Neural cell (in vitro differentiated cells): ENCODE measurements at regions not wholly inside any gene's neighbourhood (a gene's known extent, or its start where the extent isn't known, plus 50 kb on each side); places are given as distances from the start of the nearest gene placed in this dataset.
A peak's percentile ranks its signal among the peaks of the same experiment; 100 is the strongest.

ENCODE experiments used
- H2AFZ ChIP-seq: fragments of 200-600, 300-800 bp; sonication (generic), shearing (Covaris generic); 2 replicates; pipeline ENCODE4 v1.6.0; 2014; ENCODE audit warnings: low read depth, mild to moderate bottlenecking, antibody characterized with exemption, low read length, moderate library complexity
- H3F3A ChIP-seq: fragments of 200-600 bp; shearing (Covaris generic); 2 replicates; pipeline ENCODE4 v1.6.1; 2016; ENCODE audit warnings: mild to moderate bottlenecking, moderate library complexity, mixed read lengths, antibody characterized with exemption, low read length; ENCODE audit not compliant: insufficient read depth, poor library complexity, severe bottlenecking
- H3K27ac ChIP-seq: fragments of 200-600, 300-800 bp; sonication (generic), shearing (Covaris generic); 2 replicates; pipeline ENCODE4 v1.5.1; 2014; ENCODE audit warnings: mild to moderate bottlenecking, low read length, moderate library complexity
- H3K27me3 ChIP-seq: fragments of 300-800, 200-600 bp; sonication (generic), shearing (Covaris generic); 2 replicates; pipeline ENCODE4 v1.6.0; 2014; ENCODE audit warnings: mild to moderate bottlenecking, low read depth, low read length, moderate library complexity; ENCODE audit not compliant: insufficient read depth
- H3K36me3 ChIP-seq: fragments of 300-800, 200-600 bp; sonication (generic), shearing (Covaris generic); 2 replicates; pipeline ENCODE4 v1.5.1; 2014; ENCODE audit warnings: mild to moderate bottlenecking, antibody characterized with exemption, low read length, moderate library complexity; ENCODE audit not compliant: insufficient read depth
- H3K4me2 ChIP-seq: fragments of 300-800, 200-600 bp; sonication (generic), shearing (Covaris generic); 2 replicates; pipeline ENCODE4 v1.6.0; 2014; ENCODE audit warnings: mild to moderate bottlenecking, low read length
- H3K4me3 ChIP-seq: fragments of 300-800, 200-600 bp; sonication (generic), shearing (Covaris generic); 2 replicates; pipeline ENCODE4 v1.5.1; 2014; ENCODE audit warnings: mild to moderate bottlenecking, low read length, moderate library complexity
- H3K79me2 ChIP-seq: fragments of 200-600 bp; shearing (Covaris generic); replicated peaks from 2 replicates; pipeline ENCODE4 v1.6.0; 2014; ENCODE audit warnings: mild to moderate bottlenecking, low read length, moderate library complexity; ENCODE audit not compliant: insufficient read depth
- H3K9ac ChIP-seq: fragments of 300-800, 200-600 bp; sonication (generic), shearing (Covaris generic); 2 replicates; pipeline ENCODE4 v1.6.1; 2016; ENCODE audit warnings: mild to moderate bottlenecking, low read length, mixed read lengths
- H3K9me2 ChIP-seq: fragments of 200-600 bp; shearing (Covaris generic); 2 replicates; pipeline ENCODE4 v1.6.1; 2016; ENCODE audit warnings: mild to moderate bottlenecking, low read length, mixed read lengths; ENCODE audit not compliant: insufficient read depth
- H3K9me3 ChIP-seq: fragments of 200-600, 300-800 bp; sonication (generic), shearing (Covaris generic); 2 replicates; pipeline ENCODE4 v1.6.1; 2016; ENCODE audit warnings: mild to moderate bottlenecking, mixed run types, low read length, moderate library complexity, mixed read lengths
- H4K20me1 ChIP-seq: fragments of 200-600 bp; shearing (Covaris generic); 2 replicates; pipeline ENCODE4 v1.6.1; 2016; ENCODE audit warnings: mild to moderate bottlenecking, mixed run types; ENCODE audit not compliant: insufficient read depth
- EP300 ChIP-seq: fragments of 450-650 bp; conservative IDR thresholded peaks from 2 replicates; pipeline ENCODE4 v1.6.1; 2014; ENCODE audit warnings: antibody characterized with exemption, mild to moderate bottlenecking, moderate library complexity; ENCODE audit not compliant: poor library complexity, severe bottlenecking
- EZH2 ChIP-seq: fragments of 200-600, 300-800 bp; shearing (Covaris generic), sonication (generic); IDR thresholded peaks from 2 replicates; pipeline ENCODE4 v1.6.1; 2014; ENCODE audit warnings: antibody characterized with exemption, low read length, borderline replicate concordance, mild to moderate bottlenecking; ENCODE audit not compliant: insufficient read depth, poor library complexity, severe bottlenecking
- MXI1 ChIP-seq: fragments of 450-650 bp; conservative IDR thresholded peaks from 2 replicates; pipeline ENCODE4 v1.6.1; 2014; ENCODE audit warnings: antibody characterized with exemption, mild to moderate bottlenecking; ENCODE audit not compliant: poor library complexity, severe bottlenecking
- POLR2AphosphoS5 ChIP-seq: IDR thresholded peaks from 2 replicates; pipeline ENCODE4 v1.6.1; 2012
- RAD21 ChIP-seq: fragments of 450-650 bp; conservative IDR thresholded peaks from 2 replicates; pipeline ENCODE4 v1.6.1; 2014; ENCODE audit warnings: antibody characterized with exemption, mild to moderate bottlenecking, moderate library complexity
- SMC3 ChIP-seq: fragments of 450-650 bp; conservative IDR thresholded peaks from 2 replicates; pipeline ENCODE4 v1.6.1; 2014; ENCODE audit warnings: antibody characterized with exemption, mild to moderate bottlenecking, moderate library complexity; ENCODE audit not compliant: poor library complexity
- TAF1 ChIP-seq: IDR thresholded peaks from 2 replicates; pipeline ENCODE4 v1.6.1; 2012; ENCODE audit warnings: low read depth
- TF ChIP-seq, protein P1 (sequence below): IDR thresholded peaks from 2 replicates; pipeline ENCODE4 v1.6.1; 2012; ENCODE audit warnings: borderline replicate concordance
- TF ChIP-seq, protein P2 (sequence below): fragments of 450-650 bp; IDR thresholded peaks from 2 replicates; pipeline ENCODE4 v1.5.1; 2014; ENCODE audit warnings: antibody characterized with exemption, mild to moderate bottlenecking, moderate library complexity; ENCODE audit not compliant: poor library complexity, severe bottlenecking

DNA sequence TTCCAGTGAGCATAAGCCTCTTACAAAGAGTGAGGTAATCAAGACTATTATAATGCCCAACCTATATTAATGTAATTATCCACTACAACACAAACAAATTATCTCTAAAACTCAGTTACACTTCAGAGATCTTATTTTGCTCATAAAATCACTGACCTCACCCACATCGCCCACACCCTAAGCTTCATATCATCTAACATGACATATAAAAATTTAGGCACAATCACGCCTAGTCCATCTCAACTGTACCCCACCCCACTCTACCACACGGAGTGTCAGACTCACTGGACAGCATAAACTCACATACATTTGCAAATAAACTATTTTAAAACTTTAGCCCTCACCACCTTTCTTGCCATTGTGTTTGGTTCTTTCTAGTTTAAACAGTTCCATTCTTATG lies 252.4 kb downstream of the PCDH7 start:
- H3K79me2 ChIP-seq = no peaks in the 10 kb centered on the region
- TF ChIP-seq, protein P1, sequence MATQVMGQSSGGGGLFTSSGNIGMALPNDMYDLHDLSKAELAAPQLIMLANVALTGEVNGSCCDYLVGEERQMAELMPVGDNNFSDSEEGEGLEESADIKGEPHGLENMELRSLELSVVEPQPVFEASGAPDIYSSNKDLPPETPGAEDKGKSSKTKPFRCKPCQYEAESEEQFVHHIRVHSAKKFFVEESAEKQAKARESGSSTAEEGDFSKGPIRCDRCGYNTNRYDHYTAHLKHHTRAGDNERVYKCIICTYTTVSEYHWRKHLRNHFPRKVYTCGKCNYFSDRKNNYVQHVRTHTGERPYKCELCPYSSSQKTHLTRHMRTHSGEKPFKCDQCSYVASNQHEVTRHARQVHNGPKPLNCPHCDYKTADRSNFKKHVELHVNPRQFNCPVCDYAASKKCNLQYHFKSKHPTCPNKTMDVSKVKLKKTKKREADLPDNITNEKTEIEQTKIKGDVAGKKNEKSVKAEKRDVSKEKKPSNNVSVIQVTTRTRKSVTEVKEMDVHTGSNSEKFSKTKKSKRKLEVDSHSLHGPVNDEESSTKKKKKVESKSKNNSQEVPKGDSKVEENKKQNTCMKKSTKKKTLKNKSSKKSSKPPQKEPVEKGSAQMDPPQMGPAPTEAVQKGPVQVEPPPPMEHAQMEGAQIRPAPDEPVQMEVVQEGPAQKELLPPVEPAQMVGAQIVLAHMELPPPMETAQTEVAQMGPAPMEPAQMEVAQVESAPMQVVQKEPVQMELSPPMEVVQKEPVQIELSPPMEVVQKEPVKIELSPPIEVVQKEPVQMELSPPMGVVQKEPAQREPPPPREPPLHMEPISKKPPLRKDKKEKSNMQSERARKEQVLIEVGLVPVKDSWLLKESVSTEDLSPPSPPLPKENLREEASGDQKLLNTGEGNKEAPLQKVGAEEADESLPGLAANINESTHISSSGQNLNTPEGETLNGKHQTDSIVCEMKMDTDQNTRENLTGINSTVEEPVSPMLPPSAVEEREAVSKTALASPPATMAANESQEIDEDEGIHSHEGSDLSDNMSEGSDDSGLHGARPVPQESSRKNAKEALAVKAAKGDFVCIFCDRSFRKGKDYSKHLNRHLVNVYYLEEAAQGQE = no peak
- TF ChIP-seq, protein P2, sequence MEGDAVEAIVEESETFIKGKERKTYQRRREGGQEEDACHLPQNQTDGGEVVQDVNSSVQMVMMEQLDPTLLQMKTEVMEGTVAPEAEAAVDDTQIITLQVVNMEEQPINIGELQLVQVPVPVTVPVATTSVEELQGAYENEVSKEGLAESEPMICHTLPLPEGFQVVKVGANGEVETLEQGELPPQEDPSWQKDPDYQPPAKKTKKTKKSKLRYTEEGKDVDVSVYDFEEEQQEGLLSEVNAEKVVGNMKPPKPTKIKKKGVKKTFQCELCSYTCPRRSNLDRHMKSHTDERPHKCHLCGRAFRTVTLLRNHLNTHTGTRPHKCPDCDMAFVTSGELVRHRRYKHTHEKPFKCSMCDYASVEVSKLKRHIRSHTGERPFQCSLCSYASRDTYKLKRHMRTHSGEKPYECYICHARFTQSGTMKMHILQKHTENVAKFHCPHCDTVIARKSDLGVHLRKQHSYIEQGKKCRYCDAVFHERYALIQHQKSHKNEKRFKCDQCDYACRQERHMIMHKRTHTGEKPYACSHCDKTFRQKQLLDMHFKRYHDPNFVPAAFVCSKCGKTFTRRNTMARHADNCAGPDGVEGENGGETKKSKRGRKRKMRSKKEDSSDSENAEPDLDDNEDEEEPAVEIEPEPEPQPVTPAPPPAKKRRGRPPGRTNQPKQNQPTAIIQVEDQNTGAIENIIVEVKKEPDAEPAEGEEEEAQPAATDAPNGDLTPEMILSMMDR = no peak
- no peak for TF ChIP-seq EP300
- no peak for TF ChIP-seq MXI1
- TF ChIP-seq POLR2AphosphoS5 = no peak
- TF ChIP-seq EZH2 = no peak
- no peak for TF ChIP-seq SMC3
- TF ChIP-seq RAD21 = no peak
- no peak for TF ChIP-seq TAF1
- no peaks in the 10 kb centered on the region for H3K9me3 ChIP-seq
- H3K4me3 ChIP-seq = no peak overlapping the region
- H3K4me2 ChIP-seq = no peak overlapping the region
- no peaks in the 10 kb centered on the region for H3F3A ChIP-seq
- H3K27me3 ChIP-seq = no peaks in the 10 kb centered on the region
- no peak overlapping the region for H2AFZ ChIP-seq
- H3K27ac ChIP-seq = no peak overlapping the region
- no peak overlapping the region for H3K9ac ChIP-seq
- H4K20me1 ChIP-seq = no peaks in the 10 kb centered on the region
- H3K9me2 ChIP-seq = no peaks in the 10 kb centered on the region
- no peaks in the 10 kb centered on the region for H3K36me3 ChIP-seq

DNA sequence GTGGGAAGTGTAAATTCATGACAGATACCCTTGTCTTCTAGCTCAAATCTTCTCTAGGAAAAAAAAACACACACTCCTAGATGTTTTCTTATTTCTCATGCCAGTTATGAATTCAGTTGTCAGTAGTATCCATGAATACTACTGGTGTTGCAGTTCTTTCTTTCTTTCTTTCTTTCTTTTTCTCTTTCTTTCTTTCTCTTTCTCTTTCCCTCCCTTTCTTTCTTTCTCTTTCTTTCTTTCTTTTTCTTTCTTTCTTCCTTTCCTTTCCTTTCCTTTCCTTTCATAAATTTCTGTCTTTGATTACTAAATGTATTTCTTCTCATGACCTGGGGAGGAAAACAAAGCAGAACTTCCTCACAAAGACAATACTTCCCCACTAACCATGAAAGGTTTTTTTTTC lies 253.8 kb downstream of the PCDH7 start:
- Histone ChIP-seq H3F3A (no peaks in the 10 kb centered on the region), H3K9me3 (no peaks in the 10 kb centered on the region), H3K4me3 (no peak overlapping the region), H3K79me2 (no peaks in the 10 kb centered on the region), H3K9me2 (no peaks in the 10 kb centered on the region), H2AFZ (no peak overlapping the region), H4K20me1 (no peaks in the 10 kb centered on the region), H3K27ac (no peak overlapping the region), H3K9ac (no peak overlapping the region), H3K36me3 (no peaks in the 10 kb centered on the region), H3K27me3 (no peaks in the 10 kb centered on the region), H3K4me2 (no peak overlapping the region)
- TF ChIP-seq RAD21 = no peak

DNA sequence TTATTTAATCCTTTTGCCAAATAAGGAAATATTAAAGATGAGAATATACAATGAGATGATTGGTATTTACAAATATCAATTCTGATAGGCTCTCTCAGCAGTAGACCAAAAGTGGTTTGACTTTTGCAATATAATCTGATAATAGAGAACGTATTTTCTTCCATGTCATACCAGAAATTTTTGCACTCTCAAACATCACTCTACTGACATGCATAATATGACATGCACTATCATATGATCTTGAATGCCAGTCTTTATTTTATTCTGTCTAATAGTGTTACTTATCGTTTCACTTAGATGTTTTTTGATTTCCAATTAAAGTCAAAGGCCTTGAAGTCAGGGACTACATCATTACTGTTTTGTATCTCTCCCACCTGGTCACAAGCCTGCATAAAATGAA lies 259.2 kb downstream of the PCDH7 start:
- Histone ChIP-seq H3K9ac (no peak overlapping the region), H4K20me1 (no peaks in the 10 kb centered on the region), H3F3A (no peaks in the 10 kb centered on the region), H3K27ac (no peak overlapping the region), H3K36me3 (no peaks in the 10 kb centered on the region), H3K4me3 (no peak overlapping the region), H3K79me2 (no peaks in the 10 kb centered on the region), H3K9me2 (no peaks in the 10 kb centered on the region), H3K27me3 (no peaks in the 10 kb centered on the region), H2AFZ (no peak overlapping the region), H3K4me2 (no peak overlapping the region), H3K9me3 (no peaks in the 10 kb centered on the region)
- TF ChIP-seq EP300 (peak; percentile 82), TAF1 (no peak), SMC3 (no peak), POLR2AphosphoS5 (peak; percentile 53)
